Neural progenitor cell (in vitro differentiated cells): ENCODE measurements at regions not wholly inside any gene's neighbourhood (a gene's known extent, or its start where the extent isn't known, plus 50 kb on each side); places are given as distances from the start of the nearest gene placed in this dataset.

Experiments
- DNase-seq: peaks from one replicate; pipeline ENCODE4 v3.0.0-alpha.2; 2016; ENCODE audit warnings: low spot score
- H2AFZ ChIP-seq: fragments of 200-600 bp; sonication (generic); replicated peaks from 2 replicates; pipeline ENCODE4 v1.6.1; 2016; ENCODE audit warnings: antibody characterized with exemption
- H3F3A ChIP-seq: fragments of 200-600 bp; sonication (generic); 2 replicates; pipeline ENCODE4 v1.6.1; 2016; ENCODE audit warnings: antibody characterized with exemption, low read depth
- H3K27ac ChIP-seq: fragments of 200-600 bp; sonication (generic); 2 replicates; pipeline ENCODE4 v1.5.1; 2016; ENCODE audit warnings: mild to moderate bottlenecking
- H3K27me3 ChIP-seq: fragments of 200-600 bp; sonication (generic); 2 replicates; pipeline ENCODE4 v1.6.1; 2016; ENCODE audit warnings: mild to moderate bottlenecking, moderate library complexity
- H3K36me3 ChIP-seq: fragments of 200-600 bp; sonication (generic); 2 replicates; pipeline ENCODE4 v1.5.1; 2016
- H3K4me1 ChIP-seq: fragments of 200-600 bp; sonication (generic); 2 replicates; pipeline ENCODE4 v1.6.1; 2016; ENCODE audit warnings: mixed run types
- H3K4me2 ChIP-seq: fragments of 200-600 bp; sonication (generic); 2 replicates; pipeline ENCODE4 v1.6.1; 2016
- H3K4me3 ChIP-seq: fragments of 200-600 bp; sonication (generic); 2 replicates; pipeline ENCODE4 v1.5.1; 2016
- H3K79me2 ChIP-seq: fragments of 200-600 bp; sonication (generic); 2 replicates; pipeline ENCODE4 v1.6.1; 2016; ENCODE audit warnings: low read depth
- H3K9ac ChIP-seq: fragments of 200-600 bp; sonication (generic); 2 replicates; pipeline ENCODE4 v1.6.1; 2016
- H3K9me3 ChIP-seq: fragments of 200-600 bp; sonication (generic); 2 replicates; pipeline ENCODE4 v1.5.1; 2016; ENCODE audit warnings: low read depth
- H4K20me1 ChIP-seq: fragments of 200-600 bp; sonication (generic); 2 replicates; pipeline ENCODE4 v1.6.1; 2016; ENCODE audit warnings: low read depth
- H3K27ac Mint-ChIP-seq: 3 replicates; pipeline ENCODE4 v1.8.0; 2021; ENCODE audit warnings: mixed read lengths
- H3K27me3 Mint-ChIP-seq: 2 replicates; pipeline ENCODE4 v1.8.0; 2022; ENCODE audit warnings: low read depth, mild to moderate bottlenecking, inconsistent platforms, moderate library complexity, mixed read lengths; ENCODE audit not compliant: insufficient read depth
- H3K36me3 Mint-ChIP-seq: 3 replicates; pipeline ENCODE4 v1.8.0; 2021; ENCODE audit warnings: mixed read lengths
- H3K4me1 Mint-ChIP-seq: 3 replicates; pipeline ENCODE4 v1.8.0; 2021; ENCODE audit warnings: mixed read lengths
- H3K4me3 Mint-ChIP-seq: 3 replicates; pipeline ENCODE4 v1.8.0; 2021; ENCODE audit warnings: mild to moderate bottlenecking, moderate library complexity, mixed read lengths
- H3K9me3 Mint-ChIP-seq: 3 replicates; pipeline ENCODE4 v1.8.0; 2020; ENCODE audit warnings: mixed read lengths
- CTCF ChIP-seq: fragments of 200-600 bp; sonication (generic); IDR thresholded peaks from 2 replicates; pipeline ENCODE4 v1.5.1; 2017; ENCODE audit warnings: antibody characterized with exemption, mild to moderate bottlenecking
- EZH2 ChIP-seq: fragments of 200-600 bp; sonication (generic); IDR thresholded peaks from 2 replicates; pipeline ENCODE4 v1.6.1; 2017; ENCODE audit warnings: antibody characterized with exemption, mild to moderate bottlenecking, moderate library complexity
- EZH2phosphoT487 ChIP-seq: fragments of 200-600 bp; sonication (generic); IDR thresholded peaks from 2 replicates; pipeline ENCODE4 v1.6.1; 2017; ENCODE audit warnings: antibody characterized with exemption

GRCh38 chr1:47630346-47630745, 192.5 kb downstream of the FOXD2 start:
- H3K27ac Mint-ChIP-seq: no peak overlapping the region
- TF ChIP-seq EZH2: no peak
- no peak for TF ChIP-seq EZH2phosphoT487
- TF ChIP-seq CTCF: no peak

GRCh38 chr1:47631411-47631995, 193.7 kb downstream of the FOXD2 start:
- Histone ChIP-seq H3K4me1 (no peaks in the 10 kb centered on the region), H2AFZ (no peak overlapping the region), H3K9me3 (no peaks in the 10 kb centered on the region), H3K79me2 (no peaks in the 10 kb centered on the region), H4K20me1 (no peaks in the 10 kb centered on the region), H3K27ac (no peak overlapping the region), H3F3A (no peaks in the 10 kb centered on the region), H3K27me3 (peaks cover 16% of the 10 kb centered on the region), H3K4me3 (no peak overlapping the region), H3K4me2 (no peak overlapping the region), H3K36me3 (no peaks in the 10 kb centered on the region), H3K9ac (no peak overlapping the region)
- TF ChIP-seq EZH2: no peak
- no peak for TF ChIP-seq EZH2phosphoT487
- no peak for TF ChIP-seq CTCF
- Mint-ChIP-seq H3K4me1 (peaks cover 12% of the 10 kb centered on the region), H3K27me3 (peaks cover 12% of the 10 kb centered on the region), H3K36me3 (no peaks in the 10 kb centered on the region), H3K9me3 (no peaks in the 10 kb centered on the region), H3K4me3 (no peak overlapping the region), H3K27ac (no peak overlapping the region)
- no peak for DNase-seq

More at GRCh38 chr1:47630346-47630745, 192.5 kb downstream of the FOXD2 start:
- no peak overlapping the region for H3K4me3 ChIP-seq
- H3K4me3 Mint-ChIP-seq: no peak overlapping the region
- H3K9ac ChIP-seq: no peak overlapping the region
- H4K20me1 ChIP-seq: no peaks in the 10 kb centered on the region
- H3F3A ChIP-seq: no peaks in the 10 kb centered on the region
- H3K4me2 ChIP-seq: no peak overlapping the region
- no peaks in the 10 kb centered on the region for H3K79me2 ChIP-seq
- H3K27me3 ChIP-seq: peaks cover 17% of the 10 kb centered on the region
- DNase-seq: no peak
- H2AFZ ChIP-seq: no peak overlapping the region
- H3K36me3 ChIP-seq: no peaks in the 10 kb centered on the region
- peaks cover 8% of the 10 kb centered on the region for H3K4me1 Mint-ChIP-seq
- no peaks in the 10 kb centered on the region for H3K9me3 ChIP-seq
- no peaks in the 10 kb centered on the region for H3K4me1 ChIP-seq
- H3K36me3 Mint-ChIP-seq: no peaks in the 10 kb centered on the region
- H3K27me3 Mint-ChIP-seq: peaks cover 13% of the 10 kb centered on the region
- H3K27ac ChIP-seq: no peak overlapping the region
- no peaks in the 10 kb centered on the region for H3K9me3 Mint-ChIP-seq

GRCh38 chr1:47635111-47635510, 197.3 kb downstream of the FOXD2 start:
- Histone ChIP-seq H3K4me1 (no peaks in the 10 kb centered on the region), H3K36me3 (no peaks in the 10 kb centered on the region), H2AFZ (no peak overlapping the region), H3F3A (no peaks in the 10 kb centered on the region), H4K20me1 (no peaks in the 10 kb centered on the region), H3K27ac (no peak overlapping the region), H3K4me2 (no peak overlapping the region), H3K79me2 (no peaks in the 10 kb centered on the region), H3K4me3 (no peak overlapping the region), H3K27me3 (peaks cover 16% of the 10 kb centered on the region), H3K9ac (no peak overlapping the region), H3K9me3 (no peaks in the 10 kb centered on the region)
- no peak overlapping the region for H3K27ac Mint-ChIP-seq
- DNase-seq: no peak
- H3K9me3 Mint-ChIP-seq: no peaks in the 10 kb centered on the region
- H3K27me3 Mint-ChIP-seq: peaks cover 15% of the 10 kb centered on the region
- peaks cover 4% of the 10 kb centered on the region for H3K4me1 Mint-ChIP-seq
- H3K36me3 Mint-ChIP-seq: no peaks in the 10 kb centered on the region
- H3K4me3 Mint-ChIP-seq: no peak overlapping the region
- TF ChIP-seq EZH2phosphoT487 (no peak), EZH2 (no peak), CTCF (no peak)
